Stimulated activated CD8-positive, alpha-beta memory T cell treated with anti-CD3 and anti-CD28 coated beads, Interleukin-15, amount 100 ng/mL, for 4 hours (primary cell): ENCODE measurements at regions not wholly inside any gene's neighbourhood (a gene's known extent, or its start where the extent isn't known, plus 50 kb on each side); places are given as distances from the start of the nearest gene placed in this dataset.

Experiments used
- DNase-seq, 2 donors: peaks; one replicate each; pipeline ENCODE4 v3.0.0-alpha.2; 2020; ENCODE audit warnings: low read depth in 2 of 2

DNA sequence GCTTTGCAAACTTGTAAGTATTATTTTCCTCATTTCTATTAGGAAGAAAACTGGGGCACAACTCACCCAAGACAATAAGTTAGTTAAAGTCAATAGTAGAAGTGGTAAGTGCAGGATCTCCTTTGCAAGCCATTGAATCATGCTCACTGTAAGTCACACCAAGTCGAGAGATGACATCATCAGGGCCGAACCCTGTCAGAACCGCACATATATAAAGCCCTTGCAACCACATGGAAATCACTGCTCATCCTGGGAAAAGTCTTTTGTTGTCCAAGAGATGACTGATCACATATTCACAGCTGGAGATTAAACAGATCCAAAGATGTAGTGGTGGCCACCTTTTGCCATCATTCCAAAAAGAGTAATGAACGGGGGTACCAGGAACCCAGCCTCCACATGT is 484.8 kb upstream of the ID2 start:
- no peak for DNase-seq

DNA sequence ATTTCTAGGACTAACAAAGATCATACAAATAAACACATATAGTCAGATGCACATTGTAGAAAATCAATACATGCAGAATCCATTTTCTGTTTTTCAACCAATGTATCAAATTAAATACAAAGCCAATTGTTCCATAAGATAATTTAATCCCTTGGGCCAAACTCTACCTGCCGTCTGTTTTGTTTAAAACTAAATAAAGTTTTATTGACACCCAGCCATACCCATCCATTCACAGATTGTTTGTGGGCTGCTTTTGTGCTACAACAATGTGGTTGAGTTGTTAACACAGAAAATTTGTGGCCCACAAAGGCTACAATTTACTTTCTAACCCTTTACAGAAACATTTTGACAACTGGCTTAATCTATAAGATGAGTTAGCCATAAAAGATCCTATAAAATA is 484.0 kb upstream of the ID2 start:
- DNase-seq, result no peak

DNA sequence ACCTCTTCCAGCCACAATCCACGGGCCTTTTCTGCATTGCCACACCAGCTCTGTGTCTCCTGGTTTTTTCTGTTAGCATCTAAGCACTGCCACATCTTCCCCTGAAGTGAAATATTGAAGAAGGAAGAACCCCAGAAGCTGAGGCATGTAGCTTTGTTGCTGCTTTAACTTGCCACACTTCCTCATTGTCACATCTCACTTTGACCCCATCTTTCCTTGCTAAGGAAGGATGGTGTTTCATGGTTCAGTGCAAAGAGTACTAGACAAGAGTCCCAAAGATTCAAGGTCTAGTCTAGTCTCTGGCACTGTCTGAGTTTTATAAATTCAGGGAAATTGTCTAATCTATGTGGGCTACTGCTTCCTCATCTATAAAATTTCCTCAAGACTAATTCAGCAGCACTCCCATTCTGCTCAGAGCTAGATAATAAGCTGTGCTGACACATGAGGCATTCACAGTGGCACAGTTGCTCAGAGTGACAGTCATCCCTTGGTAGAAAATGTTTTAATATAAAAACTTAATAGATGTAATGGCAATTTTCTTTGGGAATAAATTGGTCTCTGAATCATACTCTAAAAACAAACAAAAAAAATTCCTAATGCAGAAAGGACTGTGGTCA is 483.0 kb upstream of the ID2 start:
- DNase-seq, result no peak

DNA sequence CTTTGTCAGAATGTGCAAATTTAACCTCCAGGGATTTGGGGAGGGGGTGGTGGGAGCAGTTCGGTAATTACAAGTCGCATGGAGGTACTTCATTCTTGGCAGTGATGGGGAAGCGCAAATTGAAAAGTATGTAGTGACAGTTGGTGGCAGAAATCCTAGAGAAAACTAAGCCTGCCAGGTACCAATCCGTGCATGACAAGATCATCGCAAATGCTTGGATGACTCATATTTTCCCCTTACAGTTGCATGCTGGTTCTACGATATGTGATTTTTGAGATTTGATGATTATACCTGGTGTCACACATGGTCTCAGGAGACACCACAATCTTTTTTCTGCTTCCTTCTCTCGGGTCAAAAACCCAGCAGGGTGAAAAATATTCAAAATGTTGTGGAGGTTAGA is 479.7 kb upstream of the ID2 start:
- no peak for DNase-seq

DNA sequence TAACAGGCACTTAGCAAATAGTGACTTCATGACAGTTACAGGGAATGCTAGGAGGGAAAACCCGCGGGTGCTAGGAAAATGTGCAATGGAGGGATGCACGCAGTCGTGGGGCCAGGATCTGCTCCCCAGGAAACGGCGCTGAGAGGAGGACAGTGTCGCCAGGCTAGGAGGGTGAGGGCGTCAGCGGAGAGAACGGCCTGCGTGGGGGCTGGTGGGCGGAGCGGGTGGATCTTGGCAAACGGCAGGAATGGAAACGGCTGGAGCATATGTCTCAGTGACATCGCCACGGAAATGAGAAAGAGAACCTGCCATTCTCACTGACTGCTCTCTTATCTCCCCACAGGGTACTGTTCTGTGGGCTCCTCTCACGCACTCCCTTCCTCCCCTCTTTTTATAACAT is 478.5 kb upstream of the ID2 start:
- DNase-seq, result no peak

DNA sequence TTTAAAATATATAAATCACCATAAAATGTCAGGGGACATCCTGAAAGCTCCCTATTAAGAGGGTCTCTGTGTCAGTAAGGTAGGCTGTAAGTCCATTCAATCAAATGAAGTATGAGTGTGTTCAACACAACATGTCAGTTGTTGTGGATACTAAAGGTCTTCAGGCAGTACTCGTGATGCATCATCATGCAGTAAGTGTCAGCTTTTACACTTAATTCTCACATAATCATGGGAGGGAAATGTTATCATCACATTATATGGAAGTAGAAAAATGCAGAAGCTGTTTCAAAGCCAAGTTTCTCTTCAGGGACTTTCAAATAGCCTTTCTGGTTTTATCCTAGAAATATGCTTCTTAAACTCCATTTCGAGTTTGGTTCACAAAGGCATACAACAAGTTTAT is 477.1 kb upstream of the ID2 start:
- no peak for DNase-seq

DNA sequence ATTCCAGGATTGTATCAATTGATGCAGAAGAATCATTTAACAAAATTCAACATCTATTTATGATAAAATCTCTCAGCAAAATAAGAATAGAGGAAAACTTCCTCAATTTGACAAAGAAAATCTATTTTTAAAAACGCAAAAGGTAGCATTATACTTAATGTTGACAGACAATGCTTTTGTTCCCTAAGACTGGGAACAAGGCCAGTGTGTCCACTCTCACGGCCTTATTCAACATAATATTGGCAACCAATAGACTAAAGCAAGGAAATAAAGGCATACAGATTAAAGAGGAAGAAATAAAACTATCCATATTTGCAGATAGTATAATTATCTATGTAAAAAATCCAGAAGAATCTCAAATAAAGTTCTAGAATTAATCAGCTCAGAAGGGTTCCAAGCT is 472.4 kb upstream of the ID2 start:
- no peak for DNase-seq

DNA sequence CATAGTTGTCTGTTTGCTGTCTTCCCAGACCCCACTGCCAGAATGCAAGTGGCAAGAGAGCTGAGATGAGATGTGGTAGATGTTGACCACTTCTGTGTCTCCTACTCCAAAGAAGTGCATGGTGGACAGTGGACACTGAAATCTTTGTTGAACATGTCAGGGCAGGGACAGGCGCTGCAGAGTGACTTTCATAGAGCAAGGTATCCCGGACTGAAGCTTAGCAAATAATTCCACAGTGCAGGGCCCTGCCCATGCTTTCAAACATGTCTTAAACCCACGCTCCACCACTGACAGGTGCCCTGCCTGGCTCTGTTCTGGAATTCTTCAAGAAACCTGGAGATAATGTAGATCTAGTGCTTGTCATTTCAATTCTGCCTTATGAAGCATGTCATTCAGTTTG is 470.5 kb upstream of the ID2 start:
- DNase-seq, result no peak

DNA sequence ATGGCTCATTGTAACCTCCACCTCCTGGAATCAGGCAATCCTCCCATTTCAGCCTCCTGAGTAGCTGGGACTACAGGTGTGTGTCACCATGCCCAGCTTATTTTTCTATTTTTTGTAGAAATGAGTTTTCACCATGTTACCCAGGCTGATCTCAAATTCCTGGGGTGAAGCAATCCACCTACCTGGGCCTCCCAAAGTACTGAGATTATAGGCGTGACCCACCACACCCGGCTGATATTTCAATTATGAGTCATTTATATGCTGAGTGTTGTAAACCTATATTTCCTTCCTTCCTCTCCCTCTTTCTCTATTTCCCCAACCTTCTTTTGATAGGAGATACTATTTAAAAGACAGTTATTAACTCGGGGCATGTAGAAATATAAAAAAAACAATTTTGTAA is 469.6 kb upstream of the ID2 start:
- DNase-seq, result no peak

DNA sequence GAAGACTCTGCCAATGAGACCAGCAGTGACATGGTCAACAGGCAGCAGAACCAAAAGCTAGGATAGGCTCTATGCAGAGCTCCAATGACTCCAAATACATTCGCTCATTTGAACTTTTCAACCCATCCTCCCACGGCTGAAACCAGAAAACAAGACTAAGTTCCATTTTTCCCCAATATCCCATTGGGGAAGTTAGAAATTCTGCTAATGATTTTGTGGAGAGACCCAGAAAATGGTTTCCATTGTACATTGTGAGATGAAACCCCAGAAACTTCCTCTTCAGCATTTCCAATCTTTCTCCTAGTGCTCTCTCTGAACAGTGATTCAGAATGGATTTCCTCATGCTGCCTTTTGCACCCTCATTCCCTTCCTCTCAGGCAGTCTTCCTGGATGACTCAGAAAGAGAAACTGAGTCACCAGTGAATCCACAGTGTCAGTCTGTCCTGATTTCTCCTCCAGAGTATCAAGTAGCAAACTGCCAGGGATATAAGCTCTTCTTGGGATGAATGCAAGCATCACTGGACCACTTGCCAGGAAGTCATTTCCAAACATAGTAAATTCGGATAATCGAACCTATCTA is 467.7 kb upstream of the ID2 start:
- DNase-seq, result no peak

DNA sequence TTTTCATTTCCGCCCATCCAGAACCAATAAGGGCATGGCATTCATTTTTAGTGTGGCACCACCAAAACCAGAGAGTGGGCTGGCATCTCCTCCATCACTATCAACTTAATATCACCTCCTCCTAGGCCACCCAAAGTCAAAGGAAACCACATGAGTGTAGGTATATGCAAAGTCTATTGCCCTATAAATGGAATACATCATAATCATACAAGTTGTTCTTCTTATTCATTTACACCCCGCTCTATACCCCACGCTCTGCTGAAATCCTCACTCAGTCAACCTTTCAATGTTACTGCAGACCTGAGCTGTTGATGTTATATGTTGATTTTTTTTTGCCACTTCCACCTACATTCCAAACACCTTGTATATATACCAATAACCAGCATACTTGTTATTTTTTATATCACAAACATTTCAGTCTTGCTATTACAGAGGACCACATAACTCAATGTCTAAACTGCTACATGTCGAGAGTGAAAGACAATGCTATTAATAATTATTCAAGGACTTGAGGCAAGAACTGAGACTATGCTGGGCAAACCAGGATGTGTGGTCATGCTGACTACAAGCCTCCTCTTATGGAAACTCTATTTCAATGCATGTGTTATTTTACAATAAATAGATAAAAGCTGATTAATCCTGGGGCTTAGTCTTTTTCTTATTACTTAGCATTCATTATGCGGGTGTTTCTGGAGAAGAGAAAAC is 466.5 kb upstream of the ID2 start:
- DNase-seq, result no peak

DNA sequence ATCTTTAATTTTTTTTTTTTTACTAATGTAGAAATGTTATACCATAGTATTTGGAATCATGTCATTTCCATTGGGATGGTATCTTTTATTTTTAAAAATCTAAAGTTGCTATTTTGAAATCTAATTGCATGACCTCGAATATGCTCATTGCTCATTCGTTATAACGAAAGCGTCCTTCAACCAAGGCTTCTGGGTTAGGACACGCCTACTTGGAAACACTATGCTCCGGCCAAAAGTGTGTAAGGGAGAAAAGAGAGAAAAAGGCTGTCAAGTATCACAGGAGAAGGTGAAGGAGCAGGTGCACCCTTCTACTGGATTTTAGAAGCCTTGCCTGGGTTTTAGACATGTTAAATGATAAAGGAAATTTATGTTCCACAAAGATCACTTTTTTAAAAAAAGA is 465.9 kb upstream of the ID2 start:
- DNase-seq, result no peak

DNA sequence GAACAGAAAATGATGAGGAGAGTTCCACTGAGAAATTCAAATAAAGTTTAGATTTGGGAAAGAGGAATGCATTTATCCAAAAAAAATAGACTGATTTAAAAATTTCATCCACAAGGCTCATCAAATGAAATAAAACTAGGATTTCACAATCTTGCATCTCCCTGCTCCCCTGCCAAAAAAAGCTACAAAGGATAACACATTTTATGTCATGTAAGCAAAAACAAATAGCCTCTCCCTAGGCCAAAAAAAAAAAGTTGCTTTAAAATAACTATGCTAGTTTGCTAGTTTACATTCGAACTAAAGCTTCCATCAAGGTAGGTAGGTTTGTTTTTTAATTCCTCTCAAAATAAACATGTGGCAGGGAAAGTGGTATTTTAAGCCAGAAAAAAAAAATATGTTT is 465.5 kb upstream of the ID2 start:
- no peak for DNase-seq

DNA sequence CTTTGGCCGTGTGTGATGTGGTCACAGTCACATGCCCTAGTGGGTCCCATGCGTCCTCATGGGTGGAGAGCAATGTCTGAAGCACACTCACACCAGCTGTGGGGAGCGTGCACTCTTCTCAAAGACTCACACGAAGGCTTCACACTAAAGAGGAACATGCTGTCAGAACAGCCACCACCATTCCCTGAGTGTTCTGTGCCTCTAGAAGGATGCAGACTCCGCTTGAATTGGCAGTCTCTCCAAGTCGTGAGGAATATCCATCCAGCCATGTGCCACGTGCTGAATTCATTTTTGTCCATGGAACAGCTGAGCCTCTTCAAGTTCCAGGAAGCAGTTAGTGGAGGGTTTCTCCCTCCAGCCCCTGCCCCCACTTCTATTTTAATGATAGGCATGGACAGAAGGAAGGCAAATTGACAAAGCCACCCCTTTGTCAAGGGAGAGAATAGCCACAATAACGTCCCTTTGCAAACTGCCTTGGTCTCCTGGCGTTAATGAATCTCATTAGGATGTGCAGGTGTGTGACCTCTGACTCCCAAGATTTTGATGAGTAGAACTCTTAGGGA is 464.3 kb upstream of the ID2 start:
- DNase-seq, result no peak

DNA sequence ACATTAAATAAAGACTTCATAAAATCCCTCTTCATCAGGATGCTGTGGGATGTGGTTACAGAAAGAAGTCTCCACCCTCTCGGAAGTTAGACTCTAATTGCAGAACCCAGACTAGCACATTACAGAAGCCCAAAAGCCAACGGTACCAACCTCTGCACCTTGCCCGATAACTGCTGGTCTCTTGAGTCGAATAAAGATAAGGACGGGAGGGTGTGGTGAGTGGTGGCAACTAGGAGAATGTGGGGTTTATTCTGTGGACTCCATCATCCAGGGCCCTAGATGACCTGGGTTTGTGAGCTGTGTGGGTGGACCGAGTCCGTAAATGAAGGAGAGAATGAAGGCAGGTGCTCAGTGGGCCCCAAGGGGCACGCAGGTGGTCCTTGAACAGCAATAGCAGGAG is 462.8 kb upstream of the ID2 start:
- no peak for DNase-seq

DNA sequence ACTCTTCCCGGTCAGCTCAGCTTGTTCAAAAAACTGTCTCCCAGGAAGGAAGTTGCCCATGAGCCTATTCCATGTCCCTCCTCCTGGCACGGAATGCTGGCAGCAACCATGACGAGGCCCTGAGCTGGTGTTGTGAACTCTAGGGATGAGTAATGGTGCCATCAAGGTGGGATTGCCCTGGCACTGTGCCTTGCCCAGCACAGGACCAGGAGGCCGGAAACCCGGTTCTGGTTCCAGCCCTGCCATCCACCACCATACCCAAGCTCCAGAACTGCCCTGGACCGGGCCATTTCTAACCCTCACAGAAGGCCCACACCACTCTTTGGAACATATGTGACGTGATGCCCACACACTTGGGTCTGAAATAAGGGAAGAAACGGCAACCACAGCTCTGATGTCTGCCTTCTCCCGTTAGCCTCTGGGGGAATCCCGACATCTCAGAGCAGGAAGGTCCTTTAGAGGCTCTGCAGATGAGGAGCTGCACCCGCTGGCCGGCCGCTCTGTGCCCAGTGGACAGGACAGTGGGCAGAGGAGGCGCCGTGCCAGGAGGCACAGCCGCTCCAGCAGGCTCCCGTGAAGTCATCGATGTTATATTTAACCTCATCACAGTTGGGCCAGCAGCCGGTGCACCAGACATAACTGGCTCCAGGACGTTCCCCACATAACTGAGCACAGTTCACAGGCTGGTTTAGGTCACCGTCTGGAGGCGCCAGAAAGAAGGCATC is 462.1 kb upstream of the ID2 start:
- no peak for DNase-seq

DNA sequence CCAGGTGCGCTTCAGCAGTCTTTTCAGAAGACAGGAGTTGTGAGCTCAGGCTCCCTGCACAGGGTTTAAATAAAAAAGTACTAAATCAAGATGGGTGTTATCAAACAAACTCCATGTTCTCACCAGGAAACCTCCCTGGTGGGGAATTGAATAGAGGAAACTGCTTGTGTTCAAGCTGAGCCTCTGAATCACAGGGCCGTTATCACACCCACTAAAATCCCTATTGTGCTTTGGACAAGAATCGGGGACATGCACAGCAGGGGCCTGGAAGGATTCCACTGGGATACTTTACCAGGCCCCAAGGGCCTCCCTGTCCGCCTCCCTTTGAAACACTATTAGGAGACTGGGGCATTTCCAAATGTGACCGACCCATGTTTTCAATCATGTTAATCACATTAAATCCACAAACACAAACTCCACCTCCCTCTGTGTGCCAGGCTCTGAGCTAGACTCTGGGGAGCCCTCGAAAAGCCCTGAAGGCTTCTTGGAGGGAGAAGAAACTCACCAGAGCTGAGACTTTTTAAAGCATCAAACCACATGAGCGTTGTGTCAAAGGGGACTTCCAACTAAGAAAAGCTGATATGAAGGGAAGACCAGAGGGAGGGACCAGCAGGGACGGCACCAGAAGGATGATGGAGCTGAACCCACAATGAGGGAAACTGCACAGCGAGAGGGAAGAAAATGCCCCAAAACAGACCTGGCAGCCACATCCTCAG is 458.7 kb upstream of the ID2 start:
- no peak for DNase-seq

DNA sequence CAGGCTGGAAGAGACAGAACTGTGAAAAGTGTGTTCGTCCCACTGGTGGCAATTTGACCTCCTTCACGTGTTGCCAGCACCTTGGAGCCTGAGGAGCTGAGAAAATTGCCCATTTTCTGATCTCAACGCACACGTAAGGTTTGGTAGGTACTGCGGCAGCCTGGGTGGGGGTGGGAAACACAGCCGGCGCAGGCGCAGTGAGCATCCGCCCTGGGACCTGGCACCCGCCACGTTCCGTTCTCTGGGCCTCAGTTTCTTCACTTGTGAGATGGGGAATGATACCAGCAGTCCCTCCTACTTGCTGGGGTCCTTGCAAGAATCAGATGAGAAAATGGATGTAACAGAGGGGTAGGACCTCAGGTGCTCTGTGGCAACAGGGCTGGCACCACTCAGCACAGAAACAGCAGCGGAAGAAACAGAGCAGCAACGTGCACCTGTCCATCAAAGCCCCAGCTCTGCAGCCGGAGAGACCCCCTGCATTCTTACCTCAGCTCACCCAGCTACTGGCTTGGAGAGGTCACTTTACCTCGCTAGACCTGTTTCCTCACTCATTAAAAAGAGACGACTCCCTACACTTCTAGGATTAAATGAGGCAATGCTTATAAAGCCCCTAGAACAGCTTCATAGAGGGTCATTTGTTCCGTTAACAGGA is 458.0 kb upstream of the ID2 start:
- DNase-seq, result no peak

DNA sequence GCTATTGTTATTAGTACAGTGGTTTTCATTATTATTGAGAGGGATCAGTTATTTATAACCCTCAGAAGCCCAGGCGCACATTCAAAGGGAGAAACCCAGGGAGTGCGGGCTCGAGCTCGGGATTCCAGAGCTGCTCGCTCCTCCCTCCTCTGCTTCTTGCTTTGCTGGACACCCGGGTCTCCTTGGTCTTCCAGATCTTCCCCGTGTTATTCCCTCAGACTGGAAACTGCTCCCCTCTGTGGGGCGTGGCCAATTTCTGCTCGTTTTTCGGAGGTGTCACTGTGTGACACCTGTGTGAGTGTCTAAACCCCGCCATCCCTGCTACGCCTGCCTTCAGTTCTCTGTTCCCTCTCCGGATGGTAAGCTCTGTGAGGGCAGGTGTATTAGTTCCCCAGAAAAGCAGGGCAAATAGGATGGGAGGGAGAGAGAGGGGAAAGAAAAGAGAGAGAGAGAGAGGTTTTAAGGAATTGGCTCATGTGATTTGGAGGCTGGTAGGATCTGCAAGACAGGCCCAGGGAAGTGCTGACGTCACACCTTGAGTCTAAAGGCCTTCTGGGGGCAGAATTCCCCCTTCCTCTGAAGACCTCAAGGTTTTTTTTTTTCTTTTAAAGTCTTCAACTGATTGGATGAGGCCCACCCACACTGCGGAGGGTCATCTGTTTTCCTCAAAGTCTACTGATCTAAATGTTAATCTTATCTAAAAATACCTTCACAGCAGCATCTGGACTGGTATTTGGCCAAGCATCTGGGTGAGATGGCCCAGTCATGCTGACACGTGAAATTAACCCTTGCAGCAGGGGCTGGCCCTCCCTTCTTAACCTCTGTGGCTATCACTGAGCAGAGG is 457.3 kb upstream of the ID2 start:
- no peak for DNase-seq

DNA sequence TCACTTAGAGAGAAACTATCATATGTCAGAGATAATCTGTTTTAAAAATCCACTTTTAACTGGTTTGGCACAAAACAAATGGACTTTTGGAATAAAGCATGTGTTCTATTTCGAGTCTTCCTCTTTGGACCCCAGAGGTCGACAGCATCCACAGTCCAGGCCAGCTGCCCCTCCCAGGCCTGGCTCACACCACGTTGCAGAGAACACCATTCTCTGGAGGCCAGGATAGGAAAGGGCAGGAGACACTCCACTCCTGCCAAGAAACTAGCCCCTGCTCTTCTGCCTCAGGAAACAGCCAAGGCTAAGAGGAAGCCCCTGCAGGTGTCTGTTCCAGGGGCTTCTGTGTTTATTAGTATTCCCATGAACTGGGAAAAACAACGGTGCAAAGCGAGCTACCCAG is 456.6 kb upstream of the ID2 start:
- no peak for DNase-seq

DNA sequence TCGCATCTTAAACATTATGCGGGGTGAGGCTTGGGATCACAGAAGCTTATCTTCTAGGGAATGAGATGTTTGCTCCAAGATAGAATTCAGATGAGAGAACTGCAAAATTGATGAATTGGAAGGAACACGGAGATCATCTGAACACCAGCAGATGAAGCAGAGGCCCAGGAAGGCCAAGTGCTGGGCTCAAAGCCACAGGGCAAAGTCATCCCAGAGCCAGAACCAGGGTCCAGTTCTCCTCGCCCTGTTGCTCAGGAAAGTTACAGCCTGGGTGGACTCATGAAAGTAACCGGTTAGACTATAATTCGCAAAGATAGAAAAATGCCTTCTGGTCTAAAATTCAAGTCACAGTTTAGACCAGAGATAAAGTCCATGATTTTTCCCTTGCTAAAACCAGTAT is 456.1 kb upstream of the ID2 start:
- no peak for DNase-seq
